ENCODE measurements at regions not wholly inside any gene's neighbourhood (a gene's known extent, or its start where the extent isn't known, plus 50 kb on each side); places are given as distances from the start of the nearest gene placed in this dataset.

- TF ChIP-seq CTCF (conservative IDR thresholded peaks at IDR 0.05), result no peak
- TF ChIP-seq EZH2 (IDR thresholded peaks at IDR 0.05; ENCODE audit: low read depth), result no peak
Observed at GRCh38 chr1:66475940-66476339, 58.0 kb upstream of the SGIP1 start.

Data from PC-9 (cell line).